Naive thymus-derived CD4-positive, alpha-beta T cell (primary cell): ENCODE measurements at regions not wholly inside any gene's neighbourhood (a gene's known extent, or its start where the extent isn't known, plus 50 kb on each side); places are given as distances from the start of the nearest gene placed in this dataset.

ENCODE experiments used
- ATAC-seq: fragments of 150-1000 bp; cut with Tn5 transposase; 2 replicates; pipeline ENCODE4 v1.10.0; 2021; ENCODE audit warnings: mild to moderate bottlenecking, moderate library complexity
- CTCF ChIA-PET: fragments of 350-600 bp; sonication (Branson Sonifier 250); formaldehyde crosslinking; loops from one replicate; lab custom pipeline; 2021; ENCODE audit warnings: antibody characterized with exemption; lab: Charles Lee
- POLR2A ChIA-PET: fragments of 350-600 bp; sonication (Branson Sonifier 250); formaldehyde crosslinking; loops from one replicate; lab custom pipeline; 2021; ENCODE audit warnings: antibody characterized with exemption, inconsistent platforms; lab: Charles Lee
- DNase-seq, 9 donors: peaks; one replicate each; pipeline versions ENCODE4 v3.0.0 to v3.0.0-alpha.2; 2020 to 2022; ENCODE audit warnings: mixed read lengths in 1 of 9
- H3K27ac ChIP-seq: one replicate; pipeline ENCODE4 v1.7.0; 2013; ENCODE audit warnings: mild to moderate bottlenecking, low read depth, low read length, moderate library complexity
- H3K27me3 ChIP-seq, 2 donors: one replicate each; pipeline ENCODE4 v1.7.0; 2013; ENCODE audit warnings: low read length in 2 of 2, mild to moderate bottlenecking in 2 of 2, moderate library complexity in 2 of 2; ENCODE audit not compliant: control insufficient read depth in 2 of 2, insufficient read depth in 2 of 2
- H3K36me3 ChIP-seq, 3 experiments: 1 replicate in 2 of 3; 2 replicates in 1 of 3; pipeline ENCODE4 v1.7.0; 2013; ENCODE audit warnings: low read length in 3 of 3, mild to moderate bottlenecking in 3 of 3, moderate library complexity in 1 of 3; ENCODE audit not compliant: insufficient read depth in 3 of 3, control insufficient read depth in 2 of 3
- H3K4me1 ChIP-seq, 2 donors: one replicate each; pipeline ENCODE4 v1.7.0; 2013; ENCODE audit warnings: low read length in 2 of 2, mild to moderate bottlenecking in 2 of 2, moderate library complexity in 1 of 2; ENCODE audit not compliant: control insufficient read depth in 2 of 2, insufficient read depth in 2 of 2
- H3K4me3 ChIP-seq: 2 replicates; pipeline ENCODE4 v1.7.0; 2013; ENCODE audit warnings: mild to moderate bottlenecking, low read length
- H3K9me3 ChIP-seq, 3 experiments: 1 replicate in 2 of 3; 2 replicates in 1 of 3; pipeline ENCODE4 v1.7.0; 2013; ENCODE audit warnings: low read length in 3 of 3; ENCODE audit not compliant: control insufficient read depth in 2 of 3
- H3K27ac Mint-ChIP-seq, 9 donors: one replicate each; pipeline ENCODE4 v1.8.0; 2020 to 2022; ENCODE audit warnings: mixed read lengths in 9 of 9, mild to moderate bottlenecking in 8 of 9, moderate library complexity in 5 of 9, inconsistent platforms in 2 of 9
- H3K27me3 Mint-ChIP-seq, 5 donors: one replicate each; pipeline ENCODE4 v1.8.0; 2021 to 2022; ENCODE audit warnings: mixed read lengths in 5 of 5, mild to moderate bottlenecking in 1 of 5
- H3K36me3 Mint-ChIP-seq, 5 donors: one replicate each; pipeline ENCODE4 v1.8.0; 2020 to 2022; ENCODE audit warnings: mixed read lengths in 5 of 5, mild to moderate bottlenecking in 3 of 5, inconsistent platforms in 1 of 5
- H3K4me1 Mint-ChIP-seq, 7 donors: one replicate each; pipeline ENCODE4 v1.8.0; 2020 to 2022; ENCODE audit warnings: mixed read lengths in 7 of 7, mild to moderate bottlenecking in 3 of 7, inconsistent platforms in 1 of 7
- H3K4me3 Mint-ChIP-seq, 10 donors: one replicate each; pipeline ENCODE4 v1.8.0; 2020 to 2022; ENCODE audit warnings: mild to moderate bottlenecking in 10 of 10, mixed read lengths in 10 of 10, moderate library complexity in 6 of 10, inconsistent platforms in 2 of 10
- H3K9me3 Mint-ChIP-seq, 11 donors: one replicate each; pipeline ENCODE4 v1.8.0; 2020 to 2022; ENCODE audit warnings: mixed read lengths in 11 of 11, mild to moderate bottlenecking in 4 of 11, inconsistent platforms in 1 of 11, moderate library complexity in 1 of 11
- intact Hi-C, 2 donors: fragments of 100-400 bp; cut with micrococcal nuclease; formaldehyde crosslinking; loops; one replicate each; pipeline ENCODE4 v1.15.1; 2023

GRCh38 chr18:65056575-65056974, 694.2 kb upstream of the CDH7 start:
- H3K36me3 Mint-ChIP-seq: no peaks in the 10 kb centered on the region
- H3K27ac Mint-ChIP-seq: no peak overlapping the region
- H3K27ac ChIP-seq: no peak overlapping the region
- DNase-seq: no peak
- no peaks in the 10 kb centered on the region for H3K27me3 Mint-ChIP-seq
- intact Hi-C loops: no loop called here
- H3K36me3 ChIP-seq: no peaks in the 10 kb centered on the region
- peaks cover 0 to 8% (median 4%) of the 10 kb centered on the region in 11 donors for H3K9me3 Mint-ChIP-seq
- no peak overlapping the region for H3K4me3 ChIP-seq
- H3K9me3 ChIP-seq: no peaks in the 10 kb centered on the region
- POLR2A ChIA-PET: no interaction called here
- CTCF ChIA-PET: no interaction called here
- ATAC-seq: no peak
- no peaks in the 10 kb centered on the region for H3K4me1 Mint-ChIP-seq
- no peaks in the 10 kb centered on the region for H3K27me3 ChIP-seq
- H3K4me3 Mint-ChIP-seq: no peak overlapping the region
- no peaks in the 10 kb centered on the region for H3K4me1 ChIP-seq

DNA sequence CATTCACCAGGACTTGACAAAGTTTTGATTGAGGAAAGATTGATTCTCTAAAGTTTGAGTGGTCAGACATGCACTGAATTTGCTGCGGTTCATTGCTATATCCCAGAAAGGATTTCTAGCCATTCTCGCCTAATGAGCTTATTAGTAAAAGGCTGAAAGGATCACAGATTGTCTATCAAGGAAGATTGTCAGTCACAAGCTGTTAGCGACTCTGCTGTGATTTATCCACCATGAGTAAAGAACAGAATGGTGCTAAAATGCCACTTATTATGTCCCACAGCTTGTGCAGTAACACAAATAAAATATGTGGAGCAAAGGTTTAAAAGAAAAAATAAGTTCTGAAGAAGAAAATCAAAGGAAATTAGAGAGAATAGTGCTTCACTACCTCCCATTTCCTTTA, 701.2 kb upstream of the CDH7 start:
- no peak for ATAC-seq
- H3K4me1 Mint-ChIP-seq: no peaks in the 10 kb centered on the region
- POLR2A ChIA-PET: no interaction called here
- H3K4me3 Mint-ChIP-seq: no peak overlapping the region
- H3K27me3 Mint-ChIP-seq: no peaks in the 10 kb centered on the region
- no peak for DNase-seq
- Histone ChIP-seq H3K27me3 (no peaks in the 10 kb centered on the region), H3K4me1 (no peaks in the 10 kb centered on the region), H3K4me3 (no peak overlapping the region), H3K36me3 (no peaks in the 10 kb centered on the region), H3K27ac (no peak overlapping the region), H3K9me3 (no peaks in the 10 kb centered on the region)
- CTCF ChIA-PET: no interaction called here
- peaks cover 0 to 5% (median 0%) of the 10 kb centered on the region in 5 donors for H3K36me3 Mint-ChIP-seq
- peaks cover 0 to 13% (median 4%) of the 10 kb centered on the region in 11 donors for H3K9me3 Mint-ChIP-seq
- H3K27ac Mint-ChIP-seq: no peak overlapping the region
- intact Hi-C loops: no loop called here

DNA sequence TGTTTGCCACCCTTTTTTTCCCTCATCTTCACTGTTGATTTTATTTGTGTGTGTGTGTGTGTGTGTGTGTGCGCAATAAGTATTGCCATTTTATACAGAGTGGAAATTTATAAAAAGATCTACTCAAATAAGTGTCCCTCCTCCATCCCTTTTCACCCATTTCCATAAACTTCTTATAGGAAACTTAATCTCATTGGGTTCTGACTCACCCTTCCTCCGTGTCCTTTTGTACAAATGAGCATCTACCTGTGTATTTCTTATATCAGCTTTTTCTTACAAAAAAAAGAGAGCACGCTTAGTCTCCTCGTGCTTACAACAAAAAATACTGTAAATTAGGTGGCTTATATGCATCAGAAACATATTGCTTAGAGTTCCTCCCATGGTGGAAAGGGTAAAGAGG, 711.2 kb upstream of the CDH7 start:
- Mint-ChIP-seq H3K9me3 (peaks cover 0 to 13% (median 6%) of the 10 kb centered on the region in 11 donors), H3K4me3 (no peak overlapping the region), H3K27me3 (no peaks in the 10 kb centered on the region), H3K36me3 (no peaks in the 10 kb centered on the region), H3K4me1 (no peaks in the 10 kb centered on the region), H3K27ac (no peak overlapping the region)
- Histone ChIP-seq H3K4me1 (no peaks in the 10 kb centered on the region), H3K9me3 (no peaks in the 10 kb centered on the region), H3K27me3 (no peaks in the 10 kb centered on the region), H3K36me3 (no peaks in the 10 kb centered on the region), H3K27ac (no peak overlapping the region), H3K4me3 (no peak overlapping the region)
- CTCF ChIA-PET: no interaction called here
- POLR2A ChIA-PET: no interaction called here
- ATAC-seq (no peak), DNase-seq (no peak)
- intact Hi-C loops: no loop called here

DNA sequence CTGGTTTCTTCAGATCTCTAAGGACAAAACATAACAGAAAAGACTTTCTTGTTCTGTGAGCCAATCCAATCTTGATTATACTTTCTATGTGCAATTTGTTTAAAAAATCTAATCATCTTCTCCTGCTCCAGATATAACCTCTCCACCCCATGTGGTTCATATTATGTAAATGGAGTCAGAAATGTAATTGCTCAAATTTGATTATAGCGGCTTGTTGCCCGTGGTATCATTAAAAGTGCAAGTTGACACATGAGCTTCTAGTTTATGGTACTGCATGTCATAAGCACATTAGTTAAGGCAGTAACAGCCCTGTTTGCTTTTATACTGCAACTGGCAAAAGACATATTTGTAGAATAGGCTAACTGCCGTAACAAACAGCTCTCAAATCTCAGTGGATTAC, 715.1 kb upstream of the CDH7 start:
- Histone ChIP-seq H3K9me3 (no peaks in the 10 kb centered on the region), H3K27ac (no peak overlapping the region), H3K27me3 (no peaks in the 10 kb centered on the region), H3K36me3 (no peaks in the 10 kb centered on the region), H3K4me1 (no peaks in the 10 kb centered on the region), H3K4me3 (no peak overlapping the region)
- no peak for ATAC-seq
- Mint-ChIP-seq H3K27me3 (no peaks in the 10 kb centered on the region), H3K4me1 (peaks cover 0 to 1% (median 0%) of the 10 kb centered on the region in 7 donors), H3K27ac (no peak overlapping the region), H3K4me3 (no peak overlapping the region), H3K36me3 (no peaks in the 10 kb centered on the region), H3K9me3 (peaks cover 0 to 17% (median 4%) of the 10 kb centered on the region in 11 donors)
- CTCF ChIA-PET: no interaction called here
- intact Hi-C loops: no loop called here
- POLR2A ChIA-PET: no interaction called here
- DNase-seq: no peak

GRCh38 chr18:65025756-65026155, 725.1 kb upstream of the CDH7 start:
- no peaks in the 10 kb centered on the region for H3K4me1 ChIP-seq
- no peak overlapping the region for H3K27ac Mint-ChIP-seq
- DNase-seq: no peak
- no peaks in the 10 kb centered on the region for H3K36me3 ChIP-seq
- intact Hi-C loops: no loop called here
- H3K9me3 ChIP-seq: no peaks in the 10 kb centered on the region
- H3K4me3 ChIP-seq: no peak overlapping the region
- POLR2A ChIA-PET: no interaction called here
- no peaks in the 10 kb centered on the region for H3K36me3 Mint-ChIP-seq
- no peaks in the 10 kb centered on the region for H3K27me3 ChIP-seq
- CTCF ChIA-PET: no interaction called here
- H3K9me3 Mint-ChIP-seq: peaks cover 0 to 9% (median 4%) of the 10 kb centered on the region in 11 donors
- no peaks in the 10 kb centered on the region for H3K27me3 Mint-ChIP-seq
- no peak overlapping the region for H3K27ac ChIP-seq
- H3K4me1 Mint-ChIP-seq: peaks cover 0 to under 1% (median 0%) of the 10 kb centered on the region in 7 donors
- no peak overlapping the region for H3K4me3 Mint-ChIP-seq
- ATAC-seq: no peak

DNA sequence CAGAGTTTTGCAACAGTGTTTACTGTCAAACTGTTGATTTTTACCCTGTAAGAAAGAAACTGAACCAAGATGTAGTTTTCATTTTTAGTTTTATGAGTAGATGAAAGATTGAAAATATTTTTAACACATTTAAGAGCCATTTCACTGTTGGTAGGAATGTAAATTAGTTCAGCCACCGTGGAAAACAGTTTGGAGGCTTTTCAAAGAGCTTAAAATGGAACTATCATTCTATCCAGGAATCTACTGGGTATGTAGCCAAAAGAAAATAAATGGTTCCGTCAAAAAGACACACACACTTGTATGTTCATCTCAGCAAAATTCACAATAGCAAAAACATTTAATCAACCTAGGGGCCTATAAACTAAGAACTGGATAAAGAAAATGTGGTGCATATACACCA, 729.8 kb upstream of the CDH7 start:
- peaks cover 0 to 7% (median 3%) of the 10 kb centered on the region in 11 donors for H3K9me3 Mint-ChIP-seq
- ATAC-seq: no peak
- intact Hi-C loops: no loop called here

DNA sequence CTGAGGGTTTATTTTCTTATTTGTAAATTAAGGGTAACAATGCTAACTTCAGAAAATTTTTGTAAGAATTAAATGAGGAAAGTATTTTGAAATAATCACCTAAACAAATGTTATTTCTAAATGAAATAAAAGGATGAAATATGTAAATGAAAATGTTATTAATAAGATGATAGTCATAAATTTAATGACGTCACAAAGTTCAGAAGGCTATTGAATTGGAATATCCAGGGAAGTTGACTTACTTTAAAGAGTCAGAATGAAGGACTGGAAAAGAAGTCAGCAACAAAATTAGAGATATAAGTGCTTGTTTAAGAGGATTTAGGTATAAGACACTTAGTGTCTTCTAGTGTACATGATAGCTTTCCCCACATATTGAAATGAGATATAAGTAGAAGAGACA, 732.6 kb upstream of the CDH7 start:
- Mint-ChIP-seq H3K4me3 (no peak overlapping the region), H3K4me1 (no peaks in the 10 kb centered on the region), H3K27me3 (no peaks in the 10 kb centered on the region), H3K36me3 (no peaks in the 10 kb centered on the region), H3K27ac (no peak overlapping the region), H3K9me3 (peaks cover 0 to 13% (median 4%) of the 10 kb centered on the region in 11 donors)
- Histone ChIP-seq H3K4me1 (no peaks in the 10 kb centered on the region), H3K27ac (no peak overlapping the region), H3K9me3 (peaks cover 0 to 3% (median 0%) of the 10 kb centered on the region in 3 experiments), H3K36me3 (no peaks in the 10 kb centered on the region), H3K27me3 (no peaks in the 10 kb centered on the region), H3K4me3 (no peak overlapping the region)
- DNase-seq: no peak
- intact Hi-C loops: no loop called here
- ChIA-PET POLR2A (no interaction called here), CTCF (no interaction called here)
- no peak for ATAC-seq

More for the DNA sequence above, 729.8 kb upstream of the CDH7 start:
- CTCF ChIA-PET: no interaction called here
- no peak overlapping the region for H3K4me3 Mint-ChIP-seq
- H3K4me1 Mint-ChIP-seq: no peaks in the 10 kb centered on the region
- H3K4me1 ChIP-seq: no peaks in the 10 kb centered on the region
- H3K36me3 ChIP-seq: no peaks in the 10 kb centered on the region
- H3K27me3 Mint-ChIP-seq: no peaks in the 10 kb centered on the region
- H3K36me3 Mint-ChIP-seq: no peaks in the 10 kb centered on the region
- H3K27ac Mint-ChIP-seq: no peak overlapping the region
- no peak overlapping the region for H3K27ac ChIP-seq
- no peak overlapping the region for H3K4me3 ChIP-seq
- DNase-seq: no peak
- H3K27me3 ChIP-seq: no peaks in the 10 kb centered on the region
- H3K9me3 ChIP-seq: peaks cover 0 to 3% (median 0%) of the 10 kb centered on the region in 3 experiments
- POLR2A ChIA-PET: no interaction called here
